K562 (cell line): ENCODE measurements at regions not wholly inside any gene's neighbourhood (a gene's known extent, or its start where the extent isn't known, plus 50 kb on each side); places are given as distances from the start of the nearest gene placed in this dataset.

Experiments
- ATAC-seq: fragments of 200-7000 bp; cut with Tn5 transposase; 3 replicates; pipeline ENCODE4 v1.9.1; 2020; ENCODE audit warnings: moderate library complexity
- BruUV-seq: library from RNA; stranded (reverse); fragments of 400-500 nt; replicated peaks from 2 replicates; lab custom pipeline; 2021; lab: Mats Ljungman, UMichigan
- CTCF ChIA-PET: fragments of 300-600 bp; formaldehyde crosslinking; extraction: SDS; loops from one replicate; lab custom pipeline; 2021; ENCODE audit warnings: low intra/inter-chr PET ratio; lab: Yijun Ruan, JAX
- POLR2A ChIA-PET: fragments of 300-600, 350-650 bp; sonication (Branson Sonifier 250); formaldehyde crosslinking; extraction: SDS; loops from one replicate; lab custom pipeline; 2021; ENCODE audit warnings: antibody characterized with exemption, inconsistent platforms; lab: Yijun Ruan, JAX
- DNase-seq, 4 experiments: peaks; one replicate each; pipeline versions ENCODE4 v3.0.0 to v3.0.0-alpha.2; 2011 to 2018; ENCODE audit warnings: low spot score in 3 of 4, mixed read lengths in 3 of 4; ENCODE audit errors: extremely low read depth in 1 of 4
- FAIRE-seq: peaks from 2 replicates; lab custom pipeline; 2011; peaks lifted over from hg19 to GRCh38; lab: Jason Lieb, UNC
- H2AFZ ChIP-seq: 2 replicates; pipeline ENCODE4 v1.6.0; 2011; ENCODE audit warnings: low read depth, low read length, control low read depth, inconsistent platforms
- H3K27ac ChIP-seq: fragments of 200-600 bp; 3 replicates; pipeline ENCODE4 v1.8.0; 2011; ENCODE audit warnings: low read depth, mild to moderate bottlenecking, control low read depth, inconsistent platforms, low read length, moderate library complexity, mixed read lengths; ENCODE audit errors: extremely low read depth
- H3K27me3 ChIP-seq, 2 experiments: fragments of 300-600 bp in 1 of 2; 2 replicates in 1 of 2; 3 replicates in 1 of 2; pipeline versions ENCODE4 v1.6.0 to v1.8.0; 2011; ENCODE audit warnings: inconsistent platforms in 2 of 2, low read length in 2 of 2, mild to moderate bottlenecking in 1 of 2, mixed read lengths in 1 of 2, moderate library complexity in 1 of 2; ENCODE audit not compliant: control insufficient read depth in 2 of 2, insufficient read depth in 2 of 2
- H3K36me3 ChIP-seq: fragments of 300-600 bp; 3 replicates; pipeline ENCODE4 v1.8.0; 2011; ENCODE audit warnings: mild to moderate bottlenecking, low read length, inconsistent platforms; ENCODE audit not compliant: control insufficient read depth, insufficient read depth
- H3K4me1 ChIP-seq, 2 experiments: fragments of 200-600 bp in 1 of 2; replicated peaks in 1 of 2; 2 replicates in 1 of 2; 3 replicates in 1 of 2; pipeline versions ENCODE4 v1.5.1 to v1.8.0; 2011; ENCODE audit warnings: inconsistent platforms in 2 of 2, low read length in 2 of 2, mild to moderate bottlenecking in 1 of 2, mixed read lengths in 1 of 2, moderate library complexity in 1 of 2; ENCODE audit not compliant: control insufficient read depth in 2 of 2, insufficient read depth in 2 of 2
- H3K4me2 ChIP-seq: 2 replicates; pipeline ENCODE4 v1.6.1; 2011; ENCODE audit warnings: low read length, control low read depth, inconsistent platforms, mixed read lengths; ENCODE audit not compliant: insufficient read depth
- H3K4me3 ChIP-seq: fragments of 200-600 bp; sonication (generic), shearing (Covaris generic); 2 replicates; pipeline ENCODE4 v1.5.1; 2016; ENCODE audit warnings: control low read depth, inconsistent platforms
- H3K79me2 ChIP-seq: fragments of 200-600 bp; 3 replicates; pipeline ENCODE4 v1.8.0; 2011; ENCODE audit warnings: low read length, inconsistent platforms; ENCODE audit not compliant: control insufficient read depth, insufficient read depth
- H3K9ac ChIP-seq, 2 experiments: 2 replicates each; pipeline versions ENCODE4 v1.6.0 to v1.6.1; 2011; ENCODE audit warnings: low read depth in 2 of 2, low read length in 2 of 2, control low read depth in 1 of 2, inconsistent platforms in 1 of 2, mild to moderate bottlenecking in 1 of 2, mixed read lengths in 1 of 2; ENCODE audit not compliant: insufficient read depth in 1 of 2
- H3K9me1 ChIP-seq: one replicate; pipeline ENCODE4 v1.6.0; 2011; ENCODE audit warnings: inconsistent platforms, mild to moderate bottlenecking, low read length, moderate library complexity; ENCODE audit not compliant: control insufficient read depth, insufficient read depth
- H3K9me3 ChIP-seq: replicated peaks from 2 replicates; pipeline ENCODE4 v1.5.1; 2011; ENCODE audit warnings: low read depth, low read length, inconsistent platforms; ENCODE audit not compliant: control insufficient read depth, insufficient read depth
- H4K20me1 ChIP-seq: replicated peaks from 2 replicates; pipeline ENCODE4 v1.6.1; 2011; ENCODE audit warnings: low read length, inconsistent platforms, mixed read lengths; ENCODE audit not compliant: control insufficient read depth, insufficient read depth
- CHD4 ChIP-seq: fragments of 200-600 bp; sonication (generic); IDR thresholded peaks from 3 replicates; pipeline ENCODE4 v1.6.1; 2012; ENCODE audit warnings: low read depth, mild to moderate bottlenecking, mixed read lengths, low read length, inconsistent platforms; ENCODE audit not compliant: insufficient read depth, insufficient replicate concordance, poor library complexity, severe bottlenecking
- FOXA1 ChIP-seq: fragments of 450-650 bp; IDR thresholded peaks from 2 replicates; pipeline ENCODE4 v1.6.1; 2016; ENCODE audit warnings: mild to moderate bottlenecking, borderline replicate concordance
- FUS ChIP-seq: fragments of 200-400 bp; formaldehyde crosslinking; optimal IDR thresholded peaks from 2 replicates; pipeline ENCODE3; 2017; ENCODE audit warnings: low read depth, low read length
- HCFC1 ChIP-seq: IDR thresholded peaks from 2 replicates; pipeline ENCODE4 v1.6.1; 2012; ENCODE audit warnings: low read depth, low read length, improper control_type of control experiment
- MXD1 ChIP-seq: fragments of 250-450 bp; sonication (Bioruptor Pico); IDR thresholded peaks from 2 replicates; pipeline ENCODE4 v1.8.0; 2021; ENCODE audit warnings: borderline replicate concordance, mild to moderate bottlenecking, moderate library complexity; ENCODE audit not compliant: poor library complexity, severe bottlenecking
- MYBL2 ChIP-seq, 2 experiments: fragments of 450-650 bp in 1 of 2; sonication (generic) in 1 of 2; formaldehyde crosslinking in 1 of 2; IDR thresholded peaks; 2 replicates each; pipeline versions ENCODE4 v1.6.1 to v1.8.1; 2017 to 2022; ENCODE audit warnings: borderline replicate concordance in 1 of 2, inconsistent platforms in 1 of 2, low read depth in 1 of 2, mild to moderate bottlenecking in 1 of 2, missing genetic modification reagents in 1 of 2, moderate library complexity in 1 of 2
- SLC30A9 ChIP-seq: fragments of 250-450 bp; sonication (Bioruptor Pico); IDR thresholded peaks from 2 replicates; pipeline ENCODE4 v1.8.0; 2022; ENCODE audit warnings: mild to moderate bottlenecking, moderate library complexity
- TCF3 ChIP-seq: sonication (generic); formaldehyde crosslinking; IDR thresholded peaks from 2 replicates; pipeline ENCODE4 v1.4.0; 2020; ENCODE audit warnings: mild to moderate bottlenecking, missing genetic modification reagents
- ZBTB1 ChIP-seq: sonication (generic); formaldehyde crosslinking; IDR thresholded peaks from 2 replicates; pipeline ENCODE4 v1.8.1; 2023; ENCODE audit warnings: missing genetic modification reagents, low read depth, mild to moderate bottlenecking, borderline replicate concordance
- ZNF140 ChIP-seq: fragments of 250-450 bp; sonication (Bioruptor Pico); IDR thresholded peaks from 2 replicates; pipeline ENCODE4 v1.8.0; 2021; ENCODE audit warnings: moderate library complexity, mild to moderate bottlenecking, inconsistent platforms
- WGBS: fragments of 100-300 bp; shearing (Covaris generic); methylation state at CpG from one replicate; pipeline ENCODE4 v1.1.6; 2016; ENCODE audit warnings: low coverage, mixed read lengths; ENCODE audit not compliant: insufficient coverage; ENCODE audit errors: missing lambda C conversion rate; 5-methylcytosine and 5-hydroxymethylcytosine counted together
- in situ Hi-C: fragments of 300-500 bp; cut with MboI; formaldehyde crosslinking; loops from 4 replicates; pipeline ENCODE4 v1.15.0; 2018; ENCODE audit warnings: inconsistent platforms, mixed read lengths
- intact Hi-C: fragments of 100-400 bp; cut with micrococcal nuclease; formaldehyde crosslinking; loops from 2 replicates; pipeline ENCODE4 v1.14.2; 2022

GRCh38 chr16:73151941-73152340 is 104.0 kb upstream of the ZFHX3 start:
- H3K9me1 ChIP-seq, result no peaks in the 10 kb centered on the region
- BruUV-seq, result no TSS peak
- no peaks in the 10 kb centered on the region for H4K20me1 ChIP-seq
- in situ Hi-C loops, result no loop called here
- ChIA-PET POLR2A (interaction anchor here (1.0 kb wide), 1 partner anchor 9 kb away, joined by 3 read pairs; no protein-coding TSS in a partner anchor), CTCF (no interaction called here)
- H3K36me3 ChIP-seq, result no peaks in the 10 kb centered on the region
- no peaks in the 10 kb centered on the region for H3K9me3 ChIP-seq
- no peak for TF ChIP-seq FOXA1
- TF ChIP-seq ZBTB1 (CRISPR knock-in tag), result no peak
- TF ChIP-seq ZNF140, result no peak
- TF ChIP-seq HCFC1, result no peak
- no peak for TF ChIP-seq FUS
- no peak for TF ChIP-seq TCF3 (CRISPR knock-in tag)
- no peak for TF ChIP-seq SLC30A9 (CRISPR knock-in tag)
- no peak for TF ChIP-seq MXD1
- TF ChIP-seq MYBL2 (IDR thresholded peaks at IDR 0.05; ENCODE audit: low read depth), result no peak
- no peak for TF ChIP-seq MYBL2 (CRISPR knock-in tag; IDR thresholded peaks at IDR 0.05; ENCODE audit: borderline replicate concordance)
- TF ChIP-seq CHD4, result no peak
- TF ChIP-seq, all 486 proteins: peak for 0
- no peak for ATAC-seq
- WGBS, result 3% methylated on average over 5 of the region's 6 CpGs
- no peak for DNase-seq
- H3K79me2 ChIP-seq, result no peaks in the 10 kb centered on the region
- no peak overlapping the region for H2AFZ ChIP-seq
- no peaks in the 10 kb centered on the region for H3K4me1 ChIP-seq
- FAIRE-seq, result no peak
- no peak overlapping the region for H3K4me3 ChIP-seq
- no peak overlapping the region for H3K4me2 ChIP-seq
- intact Hi-C loops, result no loop called here
- H3K27ac ChIP-seq, result no peak overlapping the region
- H3K27me3 ChIP-seq, result peaks cover 0 to 4% of the 10 kb centered on the region in 2 experiments; a peak in 1 of 5 replicates
- no peak overlapping the region for H3K9ac ChIP-seq
